Gastroesophageal sphincter (tissue), 4 donors: ENCODE measurements at regions not wholly inside any gene's neighbourhood (a gene's known extent, or its start where the extent isn't known, plus 50 kb on each side); places are given as distances from the start of the nearest gene placed in this dataset.

Source experiments
- ATAC-seq: fragments of 150-250 bp; one replicate; pipeline ENCODE4 v1.9.1; 2016; ENCODE audit warnings: mild to moderate bottlenecking, moderate library complexity
- H3K27ac ChIP-seq, 4 donors: fragments of 200-600 bp; sonication (generic) in 3 of 4; 1 replicate in 3 of 4; 2 replicates in 1 of 4; pipeline ENCODE4 v1.5.1; 2016 to 2019
- H3K27me3 ChIP-seq: fragments of 200-600 bp; sonication (generic); one replicate; pipeline ENCODE4 v1.5.1; 2019
- H3K36me3 ChIP-seq, 2 donors: fragments of 200-600 bp; sonication (generic); one replicate each; pipeline ENCODE4 v1.5.1; 2019; ENCODE audit warnings: control low read depth in 1 of 2
- H3K4me1 ChIP-seq, 3 donors: fragments of 200-600 bp; sonication (generic); 1 replicate in 2 of 3; 2 replicates in 1 of 3; pipeline ENCODE4 v1.5.1; 2016 to 2019; ENCODE audit warnings: control low read depth in 2 of 3
- H3K4me3 ChIP-seq, 2 donors: fragments of 200-600 bp; sonication (generic); one replicate each; pipeline ENCODE4 v1.5.1; 2019; ENCODE audit warnings: mild to moderate bottlenecking in 1 of 2, moderate library complexity in 1 of 2
- H3K9me3 ChIP-seq, 3 donors: fragments of 200-600 bp; sonication (generic); one replicate each; pipeline ENCODE4 v1.5.1; 2017 to 2019; ENCODE audit warnings: control low read depth in 2 of 3
- EP300 ChIP-seq: sonication (generic); formaldehyde crosslinking; IDR thresholded peaks from one replicate; pipeline ENCODE4 v1.6.1; 2017; ENCODE audit warnings: antibody characterized with exemption, mild to moderate bottlenecking
- POLR2A ChIP-seq, 2 donors: fragments of 450-650 bp; IDR thresholded peaks; one replicate each; pipeline ENCODE4 v1.6.1; 2017; ENCODE audit warnings: antibody characterized with exemption in 2 of 2, mild to moderate bottlenecking in 2 of 2, moderate library complexity in 1 of 2
- POLR2AphosphoS5 ChIP-seq: sonication (generic); formaldehyde crosslinking; IDR thresholded peaks from one replicate; pipeline ENCODE4 v1.6.1; 2017; ENCODE audit warnings: antibody characterized with exemption
- WGBS, 2 donors: methylation state at CpG; one replicate each; pipeline ENCODE4 v1.1.5; 2018; ENCODE audit warnings: low coverage in 1 of 2; 5-methylcytosine and 5-hydroxymethylcytosine counted together
- TF ChIP-seq, protein P1 (sequence below), 4 experiments: fragments of 200-600 bp in 2 of 4; fragments of 450-650 bp in 2 of 4; sonication (generic) in 1 of 4; IDR thresholded peaks; one replicate each; pipeline ENCODE4 v1.5.1; 2017 to 2019; ENCODE audit warnings: antibody characterized with exemption in 4 of 4, mild to moderate bottlenecking in 2 of 4, moderate library complexity in 2 of 4

DNA sequence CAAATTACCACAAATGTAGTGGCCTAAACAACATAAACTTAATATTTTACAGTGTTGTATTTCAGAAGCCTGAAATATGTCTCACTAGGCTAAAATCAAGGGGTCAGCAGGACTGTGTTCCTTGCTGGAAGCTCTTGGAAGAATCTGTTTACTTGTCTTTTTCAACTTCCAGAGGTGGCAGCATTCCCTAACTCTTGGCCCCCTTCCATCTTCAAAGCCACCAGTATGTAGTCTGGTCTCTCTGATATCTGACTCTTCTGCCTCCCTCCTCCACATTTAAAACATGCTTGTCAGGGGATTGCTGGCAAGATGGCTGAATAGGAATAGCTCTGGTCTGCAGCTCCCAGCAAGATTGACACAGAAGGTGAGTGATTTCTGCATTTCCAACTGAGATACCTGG, 567.5 kb downstream of the PLA2G4A start:
- Histone ChIP-seq H3K9me3 (peaks cover 0 to 3% (median 0%) of the 10 kb centered on the region in 3 donors), H3K4me1 (no peaks in the 10 kb centered on the region), H3K36me3 (no peaks in the 10 kb centered on the region), H3K27ac (no peak overlapping the region), H3K27me3 (no peaks in the 10 kb centered on the region), H3K4me3 (no peak overlapping the region)
- no peak for TF ChIP-seq POLR2A (IDR thresholded peaks at IDR 0.05)
- no peak for TF ChIP-seq EP300
- no peak for TF ChIP-seq POLR2AphosphoS5
- TF ChIP-seq, protein P1, sequence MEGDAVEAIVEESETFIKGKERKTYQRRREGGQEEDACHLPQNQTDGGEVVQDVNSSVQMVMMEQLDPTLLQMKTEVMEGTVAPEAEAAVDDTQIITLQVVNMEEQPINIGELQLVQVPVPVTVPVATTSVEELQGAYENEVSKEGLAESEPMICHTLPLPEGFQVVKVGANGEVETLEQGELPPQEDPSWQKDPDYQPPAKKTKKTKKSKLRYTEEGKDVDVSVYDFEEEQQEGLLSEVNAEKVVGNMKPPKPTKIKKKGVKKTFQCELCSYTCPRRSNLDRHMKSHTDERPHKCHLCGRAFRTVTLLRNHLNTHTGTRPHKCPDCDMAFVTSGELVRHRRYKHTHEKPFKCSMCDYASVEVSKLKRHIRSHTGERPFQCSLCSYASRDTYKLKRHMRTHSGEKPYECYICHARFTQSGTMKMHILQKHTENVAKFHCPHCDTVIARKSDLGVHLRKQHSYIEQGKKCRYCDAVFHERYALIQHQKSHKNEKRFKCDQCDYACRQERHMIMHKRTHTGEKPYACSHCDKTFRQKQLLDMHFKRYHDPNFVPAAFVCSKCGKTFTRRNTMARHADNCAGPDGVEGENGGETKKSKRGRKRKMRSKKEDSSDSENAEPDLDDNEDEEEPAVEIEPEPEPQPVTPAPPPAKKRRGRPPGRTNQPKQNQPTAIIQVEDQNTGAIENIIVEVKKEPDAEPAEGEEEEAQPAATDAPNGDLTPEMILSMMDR (IDR thresholded peaks at IDR 0.05), result no peak
- ATAC-seq, result no peak

DNA sequence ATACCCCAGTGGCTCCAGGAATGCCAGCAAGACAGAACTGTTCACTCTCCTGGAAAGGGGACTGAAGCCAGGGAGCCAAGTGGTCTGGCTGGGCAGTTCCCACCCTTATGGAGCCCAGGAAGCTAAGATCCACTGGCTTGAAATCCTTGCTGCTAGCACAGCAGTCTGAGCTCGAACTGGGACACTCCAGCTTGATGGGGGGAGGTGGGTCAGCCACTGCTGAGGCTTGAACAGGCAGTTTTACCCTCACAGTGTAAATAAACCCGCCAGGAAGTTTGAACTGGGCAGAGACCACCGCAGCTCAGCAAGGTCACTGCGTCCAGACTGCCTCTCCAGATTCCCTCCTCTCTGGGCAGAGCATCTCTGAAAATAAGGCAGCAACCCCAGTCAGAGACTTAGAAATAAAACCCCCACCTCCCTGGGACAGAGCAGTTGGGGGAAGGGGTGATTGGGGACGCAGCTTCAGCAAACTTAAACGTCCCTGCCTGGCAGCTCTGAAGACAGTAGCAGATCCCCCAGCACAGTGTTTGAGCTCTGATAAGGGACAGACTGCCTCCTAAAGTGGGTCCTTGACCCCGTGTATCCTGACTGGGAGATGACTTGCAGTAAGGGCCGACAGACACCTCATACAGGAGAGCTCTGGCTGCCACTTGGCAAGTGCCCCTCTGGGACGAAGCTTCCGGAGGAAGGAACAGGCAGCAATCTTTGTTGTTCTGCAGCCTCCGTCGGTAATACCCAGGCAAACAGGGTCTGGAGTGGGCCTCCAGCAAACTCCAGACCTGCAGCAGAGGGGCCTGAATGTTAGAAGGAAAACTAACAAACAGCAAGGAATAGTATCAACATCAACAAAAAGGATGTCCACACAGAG, 568.4 kb downstream of the PLA2G4A start:
- TF ChIP-seq EP300 (no peak), POLR2AphosphoS5 (no peak), POLR2A (IDR thresholded peaks at IDR 0.05) (no peak)
- TF ChIP-seq, protein P1 (IDR thresholded peaks at IDR 0.05), result no peak
- H3K4me3 ChIP-seq, result no peak overlapping the region
- H3K4me1 ChIP-seq, result no peaks in the 10 kb centered on the region
- H3K9me3 ChIP-seq, result peaks cover 0 to 3% (median 0%) of the 10 kb centered on the region in 3 donors
- no peaks in the 10 kb centered on the region for H3K36me3 ChIP-seq
- 49 to 60% methylated on average over 5 to 10 of the region's 12 CpGs for WGBS, 2 donors
- no peaks in the 10 kb centered on the region for H3K27me3 ChIP-seq
- no peak for ATAC-seq
- H3K27ac ChIP-seq, result no peak overlapping the region

DNA sequence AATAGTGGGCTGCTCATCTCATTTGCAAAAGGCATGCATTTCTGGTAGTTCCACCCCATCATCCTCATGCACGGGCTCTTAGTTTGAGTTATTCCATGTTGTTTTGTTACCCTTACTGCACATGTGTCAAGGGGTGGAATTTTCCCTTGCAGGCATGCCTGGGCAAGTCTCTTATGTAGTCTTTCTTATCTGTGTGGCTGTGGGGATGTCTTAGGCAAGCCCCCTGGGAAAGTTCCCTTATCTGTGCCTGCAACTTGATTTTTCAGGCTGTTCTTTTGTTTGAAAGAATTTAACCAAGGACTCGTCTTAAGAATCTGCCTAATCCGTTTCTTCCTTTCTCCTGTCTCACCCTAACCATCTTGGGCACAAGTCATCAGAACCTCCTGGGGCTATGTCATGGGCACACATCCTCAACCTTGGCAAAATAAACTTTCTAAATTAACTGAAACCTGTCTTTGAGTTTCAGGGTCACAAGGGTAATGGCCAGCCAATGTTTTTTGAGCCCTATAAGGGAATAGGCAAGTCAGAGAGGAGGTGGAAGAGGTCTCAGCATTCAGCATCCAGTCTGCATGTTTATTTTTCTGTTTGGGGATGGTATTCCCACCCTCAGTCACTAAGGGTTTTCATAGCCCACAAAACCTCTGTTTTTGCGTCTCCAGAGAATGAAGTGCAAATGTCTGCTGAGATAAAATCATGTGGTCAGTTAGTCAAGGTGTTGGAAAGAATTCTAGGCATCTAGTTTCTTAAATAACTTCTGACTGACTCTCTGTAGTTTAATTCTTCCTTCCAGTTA, 579.7 kb downstream of the PLA2G4A start:
- Histone ChIP-seq H3K27me3 (no peaks in the 10 kb centered on the region), H3K27ac (no peak overlapping the region), H3K9me3 (no peaks in the 10 kb centered on the region), H3K4me1 (no peaks in the 10 kb centered on the region), H3K4me3 (no peak overlapping the region), H3K36me3 (no peaks in the 10 kb centered on the region)
- 61 to 70% methylated on average over 2 to 4 of the region's 4 CpGs for WGBS, 2 donors
- ATAC-seq, result no peak
- TF ChIP-seq EP300 (no peak), POLR2A (IDR thresholded peaks at IDR 0.05) (no peak), POLR2AphosphoS5 (no peak)
- TF ChIP-seq, protein P1 (IDR thresholded peaks at IDR 0.05), result no peak

DNA sequence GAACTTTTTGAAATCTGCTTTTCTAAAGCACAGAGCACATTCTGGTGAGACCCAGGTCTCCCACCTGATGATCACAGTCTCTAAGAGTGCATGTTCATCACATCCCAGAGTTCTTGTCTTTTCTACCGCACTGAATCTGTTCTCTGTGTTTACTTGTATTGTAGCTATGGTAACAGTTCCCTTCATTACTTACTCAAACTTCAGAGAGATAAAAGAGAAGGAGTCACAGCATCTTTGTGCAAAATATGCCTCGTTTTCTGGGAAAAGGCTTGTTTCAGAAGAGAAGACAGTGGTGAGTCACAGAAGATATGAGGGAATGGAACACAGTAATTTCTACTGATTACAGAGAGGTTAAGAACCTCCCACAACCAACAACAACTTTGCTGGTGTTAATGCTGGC, 580.6 kb downstream of the PLA2G4A start:
- no peaks in the 10 kb centered on the region for H3K9me3 ChIP-seq
- H3K27me3 ChIP-seq, result no peaks in the 10 kb centered on the region
- H3K4me3 ChIP-seq, result no peak overlapping the region
- TF ChIP-seq EP300 (no peak), POLR2AphosphoS5 (no peak), POLR2A (IDR thresholded peaks at IDR 0.05) (no peak)
- TF ChIP-seq, protein P1 (IDR thresholded peaks at IDR 0.05), result no peak
- 13 to 50% methylated on average over 2 of the region's 2 CpGs for WGBS, 2 donors
- no peaks in the 10 kb centered on the region for H3K36me3 ChIP-seq
- no peak for ATAC-seq
- H3K4me1 ChIP-seq, result no peaks in the 10 kb centered on the region
- H3K27ac ChIP-seq, result no peak overlapping the region
